SHP77 (cell line): ENCODE measurements at regions not wholly inside any gene's neighbourhood (a gene's known extent, or its start where the extent isn't known, plus 50 kb on each side); places are given as distances from the start of the nearest gene placed in this dataset.
"Not testable (repeated sequence)": the region's sequence is repeated elsewhere in the genome, so short reads cannot be mapped to it uniquely, and the experiment has no call there.

ENCODE experiments used
- DNase-seq, 2 experiments: peaks; one replicate each; lab custom pipeline; 2025; lab: John Stamatoyannopoulos, UW

DNA sequence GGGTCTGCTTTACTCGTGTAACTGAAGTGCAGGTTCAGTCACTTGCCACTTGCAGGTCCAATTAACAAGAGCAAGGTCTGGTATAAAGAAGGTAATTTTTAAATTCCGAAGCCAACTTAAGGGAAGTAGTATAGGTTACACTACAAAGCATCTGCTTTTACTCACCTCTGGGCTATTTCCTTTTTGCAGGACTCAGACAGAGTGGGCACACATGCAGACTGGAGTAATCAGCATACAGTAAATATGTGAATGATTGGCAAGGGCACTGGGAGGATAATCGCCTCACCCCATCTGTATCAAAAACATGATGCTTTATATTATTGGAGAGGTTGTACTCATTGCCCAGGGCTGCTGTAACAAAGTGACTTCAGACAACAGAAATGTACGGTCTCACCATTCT lies 160.1 kb upstream of the CDH5 start:
- no peak for DNase-seq

DNA sequence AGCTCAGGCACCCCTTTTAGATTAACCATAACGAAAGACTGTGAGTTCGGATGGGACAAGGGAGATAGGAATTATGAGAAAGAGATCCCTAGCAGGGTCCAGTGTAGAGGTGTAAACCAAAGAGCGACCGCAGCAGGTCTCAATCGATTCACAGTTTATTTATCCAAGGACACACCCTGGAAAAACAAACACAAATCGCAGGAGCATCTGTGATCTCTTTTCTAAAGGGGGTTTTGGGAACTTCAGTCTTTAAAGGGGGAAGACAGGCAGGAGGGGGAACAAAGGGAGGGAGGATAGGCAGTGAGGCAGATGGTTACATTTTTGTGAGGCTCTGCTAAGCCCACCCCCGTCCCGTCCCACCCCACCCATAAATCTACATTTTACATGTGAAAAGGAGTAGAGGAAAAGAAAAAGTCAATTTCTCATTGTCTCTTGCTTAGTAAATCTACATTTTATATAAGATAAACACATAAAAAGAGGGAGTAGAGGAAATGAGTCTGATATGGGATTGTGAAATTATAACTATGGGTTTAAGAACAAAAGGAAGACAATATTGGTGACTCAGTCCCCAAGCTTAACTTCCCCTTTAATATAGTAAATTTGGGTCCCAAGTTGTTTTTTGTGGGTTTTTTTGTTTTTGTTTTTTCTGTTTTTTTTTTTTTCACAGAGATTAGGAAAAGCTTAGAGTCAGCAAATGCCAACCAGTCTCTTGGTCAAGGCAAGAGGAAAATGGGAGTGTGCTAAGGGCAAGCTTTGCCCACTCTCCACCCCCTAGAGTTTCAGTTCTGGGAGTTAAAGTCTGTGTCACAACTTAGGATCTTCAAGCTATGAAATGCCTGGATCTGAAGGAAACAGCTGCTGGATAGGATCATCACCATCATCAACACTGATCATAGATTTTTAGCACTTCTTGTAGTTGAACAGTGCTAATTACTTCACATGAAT lies 160.9 kb upstream of the CDH5 start:
- peak in 1 of 2 experiments; percentile 27 for DNase-seq

DNA sequence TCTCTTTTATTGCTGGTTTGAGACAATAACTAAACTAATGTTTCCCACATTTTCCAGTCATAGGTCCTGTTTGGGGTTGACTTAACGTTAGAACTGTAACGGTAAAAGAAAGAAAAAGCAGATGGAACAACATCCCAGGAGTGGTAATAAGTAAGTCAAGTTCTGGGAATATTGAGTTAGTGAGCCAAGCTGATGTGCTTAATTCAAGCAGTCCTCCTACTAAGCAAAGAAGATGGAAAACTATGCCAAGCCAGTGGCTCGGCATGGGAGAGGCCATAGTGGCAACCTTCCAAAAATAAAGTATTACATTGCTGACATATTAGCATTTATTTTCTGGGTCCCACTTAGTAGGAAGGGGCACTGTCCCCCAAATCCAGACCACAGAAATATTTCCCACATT lies 161.7 kb upstream of the CDH5 start:
- no peak for DNase-seq

DNA sequence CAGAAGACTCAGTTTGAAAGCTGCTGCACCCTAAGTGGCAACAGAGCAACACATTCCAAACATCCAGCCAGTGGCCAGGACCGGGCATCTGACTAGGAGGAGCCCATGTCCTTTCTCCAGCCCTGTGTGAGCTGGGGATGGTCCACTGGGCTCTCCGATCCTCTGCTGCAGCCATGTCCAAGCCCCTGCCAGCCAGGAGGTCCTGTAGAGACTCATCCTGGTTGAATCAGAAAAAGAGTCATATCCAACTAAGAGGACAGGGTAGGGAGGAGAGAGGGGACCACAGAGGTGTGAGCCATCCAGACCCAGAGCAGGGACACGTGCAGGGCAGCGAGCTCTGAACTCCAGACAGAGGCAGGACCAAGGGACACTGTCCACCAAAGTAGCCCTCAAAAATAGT lies 163.0 kb upstream of the CDH5 start:
- DNase-seq, result no peak

DNA sequence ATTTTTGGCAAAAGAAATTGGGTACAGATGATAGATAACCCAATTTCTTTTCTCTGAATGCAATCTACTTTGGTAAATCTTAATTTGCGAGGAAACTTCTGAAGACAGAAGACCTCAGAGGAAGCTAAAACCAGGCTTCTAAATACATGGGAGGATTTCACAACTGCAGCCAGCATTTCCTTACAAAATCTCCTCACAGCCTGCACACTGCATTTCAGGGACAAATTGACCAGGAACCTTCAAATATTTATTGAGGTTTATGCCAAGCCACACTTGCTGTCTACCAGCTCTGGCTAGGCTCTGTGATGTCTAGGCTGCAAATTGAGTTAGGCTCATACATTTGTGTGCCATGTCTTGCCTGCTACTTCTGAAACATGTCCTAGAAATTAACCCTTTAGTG lies 167.3 kb upstream of the CDH5 start:
- DNase-seq, result no peak

DNA sequence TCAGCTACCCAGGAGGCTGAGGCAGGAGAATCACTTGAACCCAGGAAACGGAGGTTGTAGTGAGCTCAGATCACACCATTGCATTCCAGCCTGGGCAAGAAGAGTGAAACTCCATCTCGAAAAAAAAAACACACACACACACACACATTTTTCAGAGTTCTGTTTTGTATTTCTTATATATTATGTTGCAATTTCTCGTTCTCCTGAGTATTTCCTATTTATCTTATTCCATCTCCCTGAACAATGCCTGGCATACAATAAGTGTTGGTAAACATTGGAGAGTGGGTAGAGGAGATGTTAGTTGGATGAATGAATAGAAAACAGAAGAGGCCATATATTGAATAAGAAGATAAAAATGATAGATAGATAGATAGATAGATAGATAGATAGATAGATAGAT lies 167.8 kb upstream of the CDH5 start:
- no peak for DNase-seq

DNA sequence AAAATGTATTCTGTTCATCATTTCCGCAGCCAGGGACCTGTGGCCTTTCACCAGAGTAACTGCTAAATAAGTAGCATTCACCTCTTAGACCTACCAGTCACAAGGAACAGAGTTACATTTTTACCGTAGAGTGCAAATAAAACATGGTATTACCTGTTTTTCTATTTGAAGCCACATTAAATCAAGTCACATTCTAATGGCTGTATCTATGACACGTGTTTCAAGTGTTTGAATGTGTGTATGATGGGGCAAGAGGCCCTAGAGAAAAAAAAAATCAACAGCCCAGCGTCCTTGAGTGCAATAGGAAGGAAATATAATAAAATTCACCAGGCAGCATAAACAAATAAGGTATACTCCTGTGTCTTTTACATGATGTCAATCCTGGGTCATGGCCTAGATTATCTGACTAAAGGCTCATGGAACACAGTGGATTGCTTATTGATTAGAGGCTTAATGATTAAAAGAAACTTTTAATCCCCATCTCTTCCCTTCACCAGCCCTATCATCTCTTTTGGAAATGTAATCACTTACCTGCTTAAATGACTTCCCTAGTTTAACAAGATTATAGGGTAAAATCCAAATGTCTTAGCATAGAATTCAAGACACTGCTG lies 168.7 kb upstream of the CDH5 start:
- no peak for DNase-seq

DNA sequence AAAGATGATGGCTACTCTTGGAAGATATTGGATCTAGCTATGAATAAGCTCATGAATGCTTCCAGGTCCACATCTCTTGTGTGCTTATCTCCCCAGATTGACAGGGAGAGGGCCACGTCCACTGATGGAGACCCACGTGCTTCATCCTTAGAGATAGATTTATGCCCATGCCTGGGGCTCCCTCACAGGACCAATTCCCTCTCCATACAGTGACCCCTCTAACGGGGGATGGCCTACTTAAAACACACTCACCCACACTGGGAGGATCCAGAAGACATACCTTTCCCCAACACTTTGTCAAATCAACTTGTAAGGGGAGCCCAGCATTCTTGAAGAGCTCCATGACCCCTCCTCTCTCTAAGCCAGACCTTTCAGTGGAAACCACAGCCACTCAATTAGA lies 169.7 kb upstream of the CDH5 start:
- no peak for DNase-seq

DNA sequence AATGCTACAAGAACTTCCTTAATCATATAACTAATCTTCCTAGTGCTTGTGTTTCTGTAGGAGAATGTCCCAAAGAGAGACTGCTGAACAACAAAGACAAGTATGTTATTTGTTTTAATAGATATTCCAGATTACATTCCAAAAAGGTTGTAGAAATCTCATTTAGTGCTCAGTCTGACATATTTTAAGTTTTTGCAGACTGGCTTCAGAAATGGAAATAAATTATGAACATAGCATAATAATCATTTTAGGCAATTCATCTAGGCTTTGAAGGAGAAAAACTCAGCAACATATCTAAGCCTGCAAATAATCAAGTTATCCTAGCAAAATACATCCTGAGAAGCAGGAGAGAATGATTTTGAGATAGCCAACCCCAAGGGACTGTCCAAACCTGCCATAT lies 171.6 kb upstream of the CDH5 start:
- DNase-seq, result no peak

DNA sequence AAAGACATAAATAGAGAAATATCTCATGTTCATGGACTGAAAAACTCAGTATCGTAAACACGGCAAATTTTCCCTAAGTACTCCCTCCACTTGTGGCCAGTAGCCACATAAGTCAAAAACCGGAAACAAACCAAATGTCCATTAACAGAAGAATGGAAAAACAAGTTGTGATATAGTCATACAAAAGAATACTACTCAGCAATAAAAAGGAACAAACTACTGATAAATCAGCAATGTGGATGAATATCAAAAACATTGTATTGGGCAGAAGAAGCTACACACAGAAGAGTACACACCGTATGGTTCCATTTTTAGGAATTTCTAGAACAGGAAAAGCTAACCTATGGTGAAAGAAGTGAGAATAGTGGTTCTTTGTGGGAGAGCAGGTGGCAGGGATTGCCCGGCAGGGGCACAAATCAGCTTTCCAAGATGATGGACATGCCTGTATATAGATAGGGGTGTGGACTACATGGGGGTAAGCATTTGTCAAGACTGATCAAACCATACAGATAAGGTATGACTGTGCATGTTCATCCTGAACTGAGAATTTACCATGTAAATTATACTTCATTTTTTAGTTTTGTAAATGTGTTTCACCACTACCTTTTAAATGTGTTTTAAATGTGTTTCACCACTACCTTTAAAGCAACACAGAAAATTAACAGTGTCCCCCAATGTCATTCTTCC lies 172.8 kb upstream of the CDH5 start:
- DNase-seq, result no peak

DNA sequence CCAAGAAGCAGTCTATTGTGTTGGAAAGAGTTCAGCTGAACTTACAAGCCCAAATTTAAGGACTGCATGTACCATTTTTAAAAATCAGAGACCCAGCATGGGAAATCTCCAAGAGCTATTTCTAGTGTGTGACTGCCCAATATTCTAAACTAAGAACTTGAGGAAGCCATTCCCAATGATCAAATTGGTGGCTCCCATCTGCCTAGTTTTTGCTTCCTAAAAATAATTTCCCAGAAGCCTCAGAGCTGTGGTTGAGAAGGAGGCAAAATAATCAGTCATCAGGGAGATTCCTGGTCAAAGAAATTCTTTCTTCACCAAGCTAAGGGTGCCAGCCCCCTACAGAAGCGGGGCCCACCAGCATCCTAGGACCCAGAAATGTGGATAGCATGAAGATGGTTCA lies 176.1 kb upstream of the CDH5 start:
- DNase-seq, result no peak

DNA sequence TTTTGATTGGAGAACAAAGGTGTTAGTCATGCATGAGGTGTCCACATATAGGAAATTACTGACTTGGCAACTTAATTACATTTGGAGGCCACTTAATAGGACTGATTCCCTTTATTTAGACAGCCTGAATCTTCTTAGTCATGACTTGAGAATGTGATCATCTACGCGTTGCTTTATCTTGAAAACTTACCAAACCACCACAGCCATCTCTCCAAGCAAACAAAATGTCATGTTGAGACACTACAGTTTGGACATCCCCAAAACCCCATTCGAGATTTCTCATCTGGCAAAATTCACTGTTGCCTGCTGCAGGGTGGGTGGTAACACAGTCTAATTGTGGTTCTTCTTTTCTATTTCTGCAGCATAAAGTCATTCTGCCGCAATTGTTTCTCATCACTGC lies 176.5 kb upstream of the CDH5 start:
- DNase-seq, result no peak

DNA sequence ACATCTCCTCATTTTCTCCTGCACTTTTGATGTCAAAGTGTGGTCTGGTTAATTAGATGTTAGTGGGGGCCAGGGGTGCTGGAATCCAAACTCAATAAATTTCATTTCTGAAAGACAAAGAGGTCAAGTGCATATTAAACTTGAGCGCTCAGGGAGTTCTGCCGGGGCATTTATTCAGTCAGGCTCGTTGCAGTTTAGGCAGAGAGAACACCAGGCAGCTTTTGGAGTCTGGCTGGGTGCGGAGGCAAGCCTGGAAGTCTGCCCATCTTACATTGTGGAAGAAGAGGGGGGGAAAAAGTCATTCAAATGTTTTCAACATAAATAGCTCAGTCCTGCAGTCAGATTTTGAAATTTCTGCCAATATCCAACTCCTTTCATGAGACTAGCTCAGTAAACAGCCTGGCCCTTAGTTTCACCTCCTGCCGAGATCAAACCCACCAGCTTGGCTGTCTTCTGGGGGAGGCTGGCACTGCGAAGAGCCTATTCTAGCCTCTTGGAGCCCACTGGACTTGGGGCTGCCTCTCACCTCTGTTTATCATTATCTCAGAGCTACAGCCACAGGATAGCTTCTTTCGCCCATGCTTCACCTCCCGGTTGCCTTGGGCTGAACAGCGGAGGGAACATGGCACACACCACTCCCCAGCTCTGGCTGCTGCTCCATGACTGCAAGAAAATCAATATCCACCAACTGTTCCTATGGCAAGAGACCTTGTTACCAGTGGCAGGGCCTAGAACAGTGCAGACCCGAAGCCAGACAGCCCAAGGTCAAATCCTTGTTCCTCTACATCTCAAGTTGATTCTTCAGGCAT lies 177.4 kb upstream of the CDH5 start:
- no peak for DNase-seq

DNA sequence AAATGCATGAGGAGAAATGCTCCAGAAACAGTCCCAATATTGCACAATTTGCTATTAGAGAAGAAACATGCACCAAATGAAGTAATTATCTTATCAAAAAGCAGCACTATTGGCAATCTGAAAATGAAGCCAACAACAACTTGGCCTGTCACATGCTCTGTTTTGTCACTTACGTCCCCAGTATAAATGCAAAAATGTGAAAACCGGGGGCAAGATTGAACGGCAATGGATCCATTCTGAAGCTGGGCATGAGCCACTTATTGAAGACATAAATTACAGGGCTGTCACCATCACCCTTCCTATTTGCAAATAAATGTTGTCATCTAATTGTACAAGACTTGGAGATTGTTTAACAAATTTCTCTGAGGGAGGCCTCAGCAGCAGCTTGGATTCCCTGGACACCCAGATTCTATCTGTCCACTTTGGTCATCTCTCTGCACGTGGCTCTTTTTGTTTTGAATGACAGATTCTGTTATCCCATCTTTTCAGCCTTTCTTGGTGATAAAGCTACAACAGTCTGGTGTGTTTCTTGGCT lies 180.2 kb upstream of the CDH5 start:
- no peak for DNase-seq

DNA sequence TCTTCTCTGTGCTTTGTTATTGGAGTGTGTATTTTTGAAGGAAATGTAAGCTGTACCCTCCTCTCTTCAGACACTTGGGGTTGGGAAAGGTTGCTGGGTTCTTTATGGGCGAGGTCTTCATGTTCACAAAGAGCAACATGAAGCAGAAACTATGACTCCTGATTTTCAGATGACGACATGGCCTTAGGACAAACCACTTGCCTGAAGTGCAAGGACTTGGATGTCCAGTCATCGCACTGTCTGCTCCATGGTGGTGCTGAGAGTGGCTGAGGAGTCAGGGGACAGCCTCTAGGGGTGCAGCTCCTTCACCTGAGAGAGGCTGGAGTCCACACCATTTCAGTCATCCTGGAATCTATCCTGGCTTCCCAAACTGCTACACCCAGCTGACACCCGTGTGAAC lies 183.9 kb upstream of the CDH5 start:
- no peak for DNase-seq

DNA sequence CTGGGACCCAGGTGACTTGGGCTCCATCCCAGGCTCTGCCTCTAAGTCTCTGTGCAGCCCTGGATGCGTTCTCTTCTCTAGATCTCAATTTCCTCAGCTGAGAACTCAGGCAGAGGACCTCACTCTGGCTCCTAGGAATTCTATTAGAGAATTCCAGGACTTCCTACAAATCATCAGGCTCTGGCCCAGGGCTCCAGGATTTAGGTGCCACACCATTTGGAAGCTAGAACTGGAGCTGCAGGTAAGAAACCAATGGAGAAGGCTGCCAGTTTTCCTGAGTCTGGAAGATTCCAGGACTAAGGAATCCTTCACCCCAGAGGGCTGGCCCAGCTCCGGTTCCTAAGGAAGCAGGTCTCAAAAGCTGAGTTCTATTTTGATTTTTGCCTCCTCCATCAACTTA lies 189.8 kb upstream of the CDH5 start:
- no peak for DNase-seq

DNA sequence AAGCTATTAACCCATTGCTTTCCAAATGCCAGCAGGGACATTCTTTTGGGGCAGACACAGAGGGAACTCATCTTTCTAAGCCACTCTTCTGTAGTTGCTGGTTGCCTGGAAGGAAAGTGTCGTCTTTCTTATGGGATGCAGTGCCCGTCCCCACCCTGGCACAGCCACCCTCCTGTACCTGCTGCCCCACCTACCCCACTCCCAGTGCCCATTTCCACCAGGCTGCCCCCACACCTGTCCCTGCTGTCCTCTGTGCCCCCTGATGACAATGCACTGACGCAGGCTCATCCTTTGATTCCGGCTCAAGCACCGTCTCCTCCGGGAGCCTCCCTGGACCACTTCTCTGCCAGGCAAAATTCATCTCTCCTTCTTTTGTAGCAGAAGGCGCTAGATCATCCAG lies 190.4 kb upstream of the CDH5 start:
- no peak for DNase-seq

DNA sequence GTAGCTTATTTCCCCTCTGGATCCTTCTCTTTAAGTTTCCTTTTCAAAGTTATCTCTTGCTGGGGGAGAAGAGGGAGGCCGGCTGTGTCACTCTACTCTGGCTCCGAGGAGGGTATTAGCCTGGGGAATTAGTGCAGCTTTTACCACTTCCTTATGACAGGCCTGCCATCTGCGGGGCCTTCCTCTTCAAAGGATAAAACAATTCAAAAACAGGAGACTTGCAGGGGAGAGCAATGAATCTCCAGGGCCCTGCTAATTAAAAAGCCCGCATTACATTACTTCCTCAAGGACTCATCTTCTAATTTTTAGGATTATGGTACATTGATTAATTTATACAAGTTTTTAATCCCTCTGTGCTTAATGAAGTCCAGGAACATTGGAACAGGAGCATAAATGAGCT lies 190.9 kb upstream of the CDH5 start:
- DNase-seq, result no peak

DNA sequence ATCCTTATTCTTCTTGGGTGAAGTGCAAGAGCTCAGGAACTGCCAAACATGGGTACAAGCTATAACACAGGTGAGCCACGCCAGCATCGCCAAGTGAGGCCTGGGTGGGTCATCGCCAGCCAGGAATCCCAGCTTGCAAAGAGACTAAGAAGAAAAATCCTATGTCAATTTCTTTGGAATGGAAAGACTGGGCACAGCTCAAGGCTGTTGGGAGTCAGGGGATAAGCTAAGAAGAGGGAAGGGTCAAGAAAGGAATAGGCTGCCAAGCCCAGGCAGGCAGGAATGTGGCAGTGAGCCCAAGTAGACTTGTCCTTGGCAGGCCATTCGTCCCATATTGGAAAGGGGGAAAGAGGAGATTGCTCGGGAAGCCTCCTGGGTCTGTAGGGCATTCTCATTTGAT lies 191.4 kb upstream of the CDH5 start:
- DNase-seq, result no peak

DNA sequence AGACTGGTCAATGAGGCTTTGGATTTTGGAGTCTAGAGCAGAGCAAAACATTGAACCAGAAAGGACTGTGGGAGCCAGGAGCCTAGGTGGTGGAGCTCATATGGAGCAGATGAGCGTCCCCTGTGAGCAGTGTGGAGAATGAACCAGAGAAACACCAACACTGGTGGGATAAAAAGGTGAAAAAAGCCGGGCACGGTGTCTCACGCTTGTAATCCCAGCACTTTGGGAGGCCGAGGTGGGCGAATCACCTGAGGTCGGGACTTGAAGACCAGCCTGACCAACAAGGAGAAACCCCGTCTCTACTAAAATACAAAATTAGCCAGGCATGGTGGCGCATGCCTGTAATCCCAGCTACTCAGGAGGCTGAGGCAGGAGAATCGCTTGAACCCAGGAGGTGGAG lies 192.7 kb upstream of the CDH5 start:
- DNase-seq, result not testable (repeated sequence)

DNA sequence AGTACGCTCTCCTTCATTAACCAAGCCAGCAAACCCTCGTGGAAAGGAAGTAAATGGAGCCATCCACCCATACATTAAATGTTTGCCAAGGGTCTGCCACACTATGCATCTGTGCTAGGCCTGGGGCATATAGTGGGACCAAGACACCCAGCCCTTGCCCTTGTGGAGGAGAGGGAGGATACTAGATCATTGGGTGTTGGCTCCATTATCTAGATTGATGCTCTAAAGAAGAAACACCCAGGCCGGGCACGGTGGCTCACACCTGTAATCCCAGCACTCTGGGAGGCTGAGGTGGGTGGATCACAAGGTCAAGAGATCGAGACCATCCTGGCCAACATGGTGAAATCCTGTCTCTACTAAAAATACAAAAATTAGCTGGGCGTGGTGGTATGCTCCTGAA lies 193.3 kb upstream of the CDH5 start:
- DNase-seq, result not testable (repeated sequence)

DNA sequence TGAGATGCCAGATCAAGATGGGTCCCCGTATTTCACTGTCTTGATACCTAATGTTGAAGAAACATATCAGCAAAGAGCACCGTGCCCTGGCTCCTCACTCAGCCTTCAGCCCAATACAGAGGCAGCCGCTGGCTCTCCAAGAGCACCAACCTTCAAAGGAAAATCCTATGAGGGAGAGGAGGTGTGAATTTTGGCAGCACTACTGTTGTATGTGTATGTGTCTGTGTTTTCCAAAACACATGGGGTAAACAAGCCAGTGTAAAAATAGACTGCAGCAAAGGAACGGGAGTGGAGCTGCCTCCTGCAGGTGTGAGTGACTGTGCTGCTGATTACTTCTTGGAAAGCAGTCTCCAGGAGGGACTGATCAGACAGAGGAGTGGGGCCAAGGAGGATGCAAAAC lies 194.0 kb upstream of the CDH5 start:
- DNase-seq, result no peak
